T47D (cell line): ENCODE measurements at regions not wholly inside any gene's neighbourhood (a gene's known extent, or its start where the extent isn't known, plus 50 kb on each side); places are given as distances from the start of the nearest gene placed in this dataset.

ENCODE experiments used
- DNase-seq, 2 experiments: peaks; one replicate each; pipeline versions ENCODE4 v3.0.0 to v3.0.0-alpha.2; 2011 to 2012; ENCODE audit warnings: low read depth in 1 of 2, low spot score in 1 of 2
- JUND ChIP-seq: IDR thresholded peaks from 2 replicates; pipeline ENCODE4 v1.6.1; 2012; ENCODE audit warnings: low read depth
- in situ Hi-C: cut with HindIII; loops from 2 replicates; pipeline ENCODE4 v1.10.0; 2016; ENCODE audit warnings: low sequenced_read_pairs, low pct_unique_long_range_greater_than_20kb

- no peak for TF ChIP-seq JUND
- DNase-seq: peak in 1 of 2 experiments; percentile 16
- in situ Hi-C loops: no loop called here
Measured at GRCh38 chr7:32390210-32390609, 100.0 kb downstream of the LSM5 start.

DNA sequence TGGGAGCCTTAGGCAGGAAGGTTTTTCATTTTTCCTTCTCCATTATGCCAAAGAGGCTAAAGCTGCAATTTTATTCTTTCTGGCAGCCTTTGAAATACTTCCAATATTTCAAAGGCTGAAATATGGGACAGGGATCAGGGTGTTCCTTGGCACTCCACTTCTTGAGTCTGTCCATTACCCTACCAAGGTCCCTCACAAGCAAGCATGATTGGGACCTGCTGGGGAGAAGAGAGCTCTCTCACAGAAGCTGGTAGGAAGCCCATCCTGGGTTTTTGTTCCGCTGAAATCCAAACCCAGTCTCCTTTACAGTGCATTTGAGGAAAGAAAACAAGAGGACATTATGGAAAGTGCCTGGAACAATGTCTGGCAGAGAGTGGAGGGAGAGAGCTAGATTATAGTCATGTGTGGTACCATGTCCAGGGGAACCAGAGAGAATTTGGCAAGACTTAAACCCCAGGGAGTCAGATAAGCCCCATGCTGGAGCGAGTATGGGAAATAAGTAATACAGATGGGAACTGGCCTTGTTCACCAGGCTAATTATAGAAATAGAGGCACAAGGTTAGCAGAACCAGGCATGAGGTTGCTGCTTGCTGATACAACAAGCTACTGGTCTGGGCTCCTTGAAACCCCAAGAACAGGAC lies 104.7 kb downstream of the LSM5 start:
- no peak for TF ChIP-seq JUND
- no peak for DNase-seq
- in situ Hi-C loops: no loop called here

DNA sequence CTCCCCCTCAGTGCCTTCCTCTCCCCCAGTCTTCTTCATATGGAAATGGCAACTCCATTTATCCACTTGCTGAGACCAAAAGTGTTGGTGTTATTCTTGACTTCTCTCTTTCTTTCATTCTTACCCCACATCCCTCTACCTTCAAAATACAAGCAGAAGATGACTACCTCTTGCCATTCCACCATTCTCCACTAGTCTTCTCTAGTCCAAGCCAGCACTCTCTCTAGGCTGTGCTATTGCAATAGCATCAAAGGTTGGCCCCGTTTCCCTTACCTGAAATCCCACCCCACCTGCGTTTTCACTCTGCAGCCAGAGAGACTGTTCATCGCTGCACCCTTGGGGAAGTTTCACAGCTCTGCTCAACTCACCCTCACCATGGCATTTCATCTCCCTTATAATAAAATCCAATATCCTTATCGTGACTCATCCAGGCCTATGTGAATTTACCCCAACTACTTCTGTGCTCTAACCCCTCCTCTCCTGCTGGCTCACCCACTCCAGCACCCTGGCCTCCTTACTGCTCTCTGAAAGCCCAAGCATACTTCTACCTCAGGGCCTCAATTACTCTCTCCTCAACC lies 109.1 kb downstream of the LSM5 start:
- in situ Hi-C loops: no loop called here
- no peak for TF ChIP-seq JUND
- no peak for DNase-seq

- no peak for TF ChIP-seq JUND
- in situ Hi-C loops: no loop called here
- no peak for DNase-seq
Measured at GRCh38 chr7:32379510-32380112, 110.6 kb downstream of the LSM5 start.

DNA sequence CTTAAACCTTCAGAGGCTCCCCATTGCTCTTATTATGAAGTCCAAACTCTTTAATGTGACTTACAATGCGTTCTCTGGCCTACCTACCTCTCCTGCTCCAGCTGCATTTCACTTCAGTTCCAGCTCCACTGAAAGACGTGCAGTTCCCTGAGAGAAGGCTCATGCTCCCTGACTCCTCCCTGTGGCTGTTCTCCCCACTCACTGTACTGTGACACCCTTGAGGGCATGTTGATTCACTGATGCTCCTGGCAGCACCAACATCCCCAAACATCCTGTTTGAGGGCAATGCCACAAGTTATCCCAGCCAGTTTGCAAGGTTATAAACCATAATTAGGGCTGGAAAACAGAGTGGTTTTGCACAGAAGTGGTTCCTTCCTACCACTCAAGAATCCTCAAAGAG lies 111.2 kb downstream of the LSM5 start:
- peak; percentile 33 to 67 for DNase-seq
- TF ChIP-seq JUND: no peak
- in situ Hi-C loops: no loop called here

DNA sequence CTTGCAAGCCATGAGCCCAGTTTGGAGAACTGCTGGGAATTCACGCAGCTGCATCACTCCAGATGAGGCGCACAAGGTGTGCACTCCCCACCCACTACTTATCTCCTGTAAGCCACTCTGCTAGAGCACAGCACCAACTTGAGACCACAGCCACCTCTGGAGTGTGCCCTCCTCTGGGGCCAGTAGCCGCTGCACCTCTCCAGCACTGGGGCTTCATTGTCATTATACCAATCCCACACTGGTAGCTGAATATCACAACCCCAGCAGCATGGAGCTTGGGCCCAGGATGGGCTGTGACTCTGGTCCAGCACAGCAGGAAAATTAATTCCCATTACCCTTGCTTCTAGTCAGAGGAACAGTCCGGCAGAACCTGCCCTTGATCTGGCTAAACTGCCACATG lies 125.6 kb downstream of the LSM5 start:
- in situ Hi-C loops: no loop called here
- no peak for DNase-seq
- TF ChIP-seq JUND: no peak

DNA sequence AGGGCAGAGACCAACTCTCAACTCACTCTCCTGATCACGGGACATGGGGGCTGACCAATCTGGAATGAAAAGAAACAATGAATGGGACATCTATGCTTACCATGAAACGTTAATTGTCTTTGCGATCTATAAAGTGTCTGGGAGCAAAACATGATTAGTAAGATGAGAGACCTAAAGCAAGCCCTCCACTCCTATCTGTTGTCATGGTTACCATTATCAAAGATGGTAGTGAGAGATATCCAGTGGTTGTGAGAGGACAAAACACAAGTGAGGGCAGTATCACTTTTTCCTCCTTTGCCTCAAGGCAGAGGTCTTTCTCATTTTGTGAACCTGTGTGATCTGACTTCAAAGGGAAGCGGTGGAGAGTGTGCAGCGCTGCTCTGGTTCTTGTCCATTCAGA lies 130.1 kb downstream of the LSM5 start:
- in situ Hi-C loops: no loop called here
- no peak for DNase-seq
- TF ChIP-seq JUND: no peak

DNA sequence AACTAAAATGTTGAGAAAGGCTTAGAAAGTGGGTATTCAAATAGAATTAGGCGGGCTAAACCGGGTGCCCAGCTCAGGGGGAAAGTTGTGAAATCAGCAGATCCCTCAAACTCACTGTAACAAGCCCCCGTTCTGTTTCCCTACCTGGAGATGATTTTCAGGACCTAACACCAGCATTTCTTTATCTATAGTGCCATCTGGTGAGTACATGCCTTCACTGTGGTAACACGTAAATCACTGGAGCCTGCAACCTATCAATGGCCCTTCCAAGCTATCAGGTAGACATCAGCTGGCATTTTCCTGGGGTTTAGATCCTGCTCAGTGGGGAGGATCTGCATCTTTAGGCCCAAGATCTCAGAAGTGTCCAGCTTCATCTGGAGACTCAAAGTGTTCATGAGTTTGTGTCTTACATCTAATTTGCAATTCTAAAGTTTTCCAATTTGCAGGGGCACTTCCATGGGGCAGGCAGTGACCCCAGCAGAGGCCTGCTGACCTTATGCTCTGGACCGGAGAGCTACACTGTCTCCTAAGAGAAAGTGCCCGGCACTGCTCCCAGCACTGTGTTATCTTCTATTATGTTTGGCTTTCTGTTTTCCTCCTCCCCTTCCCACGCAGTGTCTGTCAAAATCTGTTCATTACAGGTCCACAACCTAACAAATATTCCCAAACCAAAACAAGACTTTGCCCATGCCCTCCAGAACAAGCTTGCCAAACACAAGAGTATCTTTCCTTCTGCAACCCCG lies 132.5 kb downstream of the LSM5 start:
- peak in 1 of 2 experiments; percentile 44 for DNase-seq
- in situ Hi-C loops: no loop called here
- TF ChIP-seq JUND: no peak

DNA sequence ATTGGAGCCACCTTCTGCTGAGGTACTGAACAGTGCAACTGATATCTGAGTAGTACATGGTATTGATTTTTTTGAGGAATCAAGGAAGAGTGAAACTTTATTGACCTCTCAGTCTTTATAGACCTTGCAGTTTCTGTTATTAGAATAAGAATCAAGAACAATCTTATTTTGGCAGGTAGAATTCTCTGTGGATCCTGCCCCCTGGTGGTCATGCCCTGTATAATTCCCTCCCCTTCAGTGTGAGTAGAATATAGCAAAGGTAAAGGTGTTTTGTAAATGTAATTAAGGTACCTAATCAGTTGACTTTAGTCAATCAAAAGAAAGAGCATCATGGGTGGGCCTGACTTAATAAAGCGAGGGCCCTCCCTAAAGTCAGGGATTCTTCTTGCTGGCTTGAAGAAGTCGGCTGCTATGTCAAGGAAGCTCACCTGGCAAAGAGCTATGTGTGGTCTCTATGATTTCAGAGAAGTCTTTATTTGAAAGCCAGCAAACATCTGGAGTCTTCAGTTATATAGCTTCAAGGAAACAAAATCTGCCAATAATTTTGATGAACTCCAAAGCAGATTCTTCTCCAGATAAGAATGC lies 142.8 kb downstream of the LSM5 start:
- peak in 1 of 2 experiments; percentile 29 for DNase-seq
- in situ Hi-C loops: no loop called here
- no peak for TF ChIP-seq JUND

- no peak for TF ChIP-seq JUND
- in situ Hi-C loops: no loop called here
Measured at GRCh38 chr7:32346253-32346652, 143.9 kb downstream of the LSM5 start.

DNA sequence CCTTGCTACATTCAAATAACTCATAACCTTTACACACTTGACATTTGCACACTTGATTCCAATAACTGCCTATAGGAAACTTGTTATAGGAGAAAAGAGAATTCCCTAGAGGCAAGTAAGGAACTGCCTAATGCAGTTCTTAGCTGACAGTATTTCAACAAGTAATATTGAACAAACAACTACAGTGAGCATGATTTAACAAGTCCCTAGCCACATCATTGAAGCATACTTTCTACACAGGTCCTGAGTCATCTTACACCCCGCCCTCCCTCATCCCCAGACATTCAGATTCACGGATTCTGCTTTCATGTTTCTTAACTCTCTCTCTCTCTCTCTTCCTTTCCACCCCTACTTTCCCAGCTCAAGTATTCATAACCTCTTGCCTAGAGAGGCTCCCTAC lies 153.5 kb downstream of the LSM5 start:
- no peak for TF ChIP-seq JUND
- in situ Hi-C loops: no loop called here
- peak in 1 of 2 experiments; percentile 12 for DNase-seq

More at GRCh38 chr7:32346253-32346652, 143.9 kb downstream of the LSM5 start:
- DNase-seq: no peak

DNA sequence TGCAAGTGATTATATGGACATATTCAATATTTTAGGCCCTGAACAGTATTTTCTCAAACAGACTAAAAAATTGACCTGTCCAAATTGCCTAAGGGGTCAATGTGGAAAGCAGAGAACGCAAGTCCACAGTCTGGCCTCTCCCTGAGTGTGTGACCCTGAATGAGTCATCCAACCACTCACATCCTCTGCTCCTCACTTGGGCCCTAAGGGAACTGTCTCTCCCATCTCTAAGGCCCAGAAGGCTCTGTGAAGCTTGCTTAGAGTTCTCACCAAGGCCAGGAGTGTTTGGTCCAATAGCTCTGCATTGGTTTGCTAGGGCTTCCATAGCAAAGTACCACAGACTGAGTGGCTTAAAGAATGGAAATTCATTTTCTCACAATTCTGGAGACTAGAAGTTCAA lies 155.1 kb downstream of the LSM5 start:
- DNase-seq: no peak
- in situ Hi-C loops: no loop called here
- no peak for TF ChIP-seq JUND

DNA sequence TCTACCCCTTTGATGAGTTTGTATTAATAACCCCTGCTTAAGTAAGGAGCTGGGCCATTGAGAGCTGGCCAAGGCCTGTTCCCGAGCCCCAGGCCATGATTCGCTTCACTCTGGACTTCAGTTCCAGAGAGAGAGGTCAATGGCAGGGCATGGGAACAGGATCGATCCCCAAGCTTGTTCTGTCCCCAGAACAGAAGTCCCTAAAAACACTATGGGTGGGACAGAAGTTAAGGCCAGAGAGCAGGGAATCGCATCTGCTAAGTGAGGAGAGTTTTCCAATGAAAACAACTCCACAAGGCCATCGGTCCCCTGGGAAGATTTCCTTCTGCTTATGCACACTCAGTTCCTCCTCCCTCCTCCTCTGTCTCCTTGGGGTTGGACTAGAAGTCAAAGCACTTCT lies 159.6 kb downstream of the LSM5 start:
- DNase-seq: no peak
- no peak for TF ChIP-seq JUND
- in situ Hi-C loops: no loop called here
